CD4-positive, alpha-beta T cell treated with Interleukin-6 for 4 hours (primary cell): ENCODE measurements at regions not wholly inside any gene's neighbourhood (a gene's known extent, or its start where the extent isn't known, plus 50 kb on each side); places are given as distances from the start of the nearest gene placed in this dataset.

Experiments used
- DNase-seq: peaks from one replicate; pipeline ENCODE4 v3.0.0-alpha.2; 2020; ENCODE audit warnings: mixed read lengths

DNA sequence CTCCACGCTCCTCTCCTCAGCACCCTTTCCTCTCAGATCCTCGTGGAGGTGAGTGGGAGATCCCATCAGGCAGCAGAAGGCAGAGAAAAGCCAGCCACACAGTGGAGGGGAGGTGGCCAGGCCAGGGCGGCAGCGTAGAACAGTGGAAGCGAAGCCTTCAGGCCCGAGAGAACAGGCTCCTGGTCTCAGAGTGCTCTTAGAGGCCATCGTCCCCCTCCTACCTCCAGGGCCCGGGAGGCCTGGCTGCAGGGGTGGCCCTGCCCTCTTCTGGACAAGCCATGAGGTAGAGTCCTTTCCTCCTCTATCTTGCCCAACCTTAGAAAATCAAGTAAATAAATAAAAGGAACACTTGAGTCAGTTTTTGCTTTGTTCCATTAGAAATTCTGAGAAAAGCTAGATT, 202.0 kb downstream of the KATNAL1 start:
- no peak for DNase-seq

- no peak for DNase-seq
Measured at GRCh38 chr13:30103161-30103840, 204.1 kb downstream of the KATNAL1 start.

- no peak for DNase-seq
Measured at GRCh38 chr13:30100226-30100625, 207.1 kb downstream of the KATNAL1 start.

- no peak for DNase-seq
Measured at GRCh38 chr13:30097701-30098100, 209.7 kb downstream of the KATNAL1 start.

DNA sequence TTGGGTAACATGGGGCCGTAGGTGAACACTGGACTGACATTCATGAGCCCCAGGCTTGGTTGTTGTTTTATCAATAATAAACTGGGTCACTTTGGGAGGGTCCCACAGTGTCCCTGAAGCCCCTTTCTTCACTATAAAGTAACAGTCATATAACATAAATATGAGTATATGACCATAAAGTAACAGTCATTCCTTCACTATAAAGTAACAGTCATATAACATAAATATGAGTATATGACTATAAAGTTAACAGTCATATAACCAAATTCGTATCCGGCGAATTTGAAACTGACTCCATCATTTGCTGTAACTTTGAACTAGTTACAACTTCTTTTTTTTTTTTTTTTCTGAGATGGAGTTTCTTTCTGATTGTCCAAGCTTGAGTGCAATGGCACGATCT, 210.3 kb downstream of the KATNAL1 start:
- no peak for DNase-seq

DNA sequence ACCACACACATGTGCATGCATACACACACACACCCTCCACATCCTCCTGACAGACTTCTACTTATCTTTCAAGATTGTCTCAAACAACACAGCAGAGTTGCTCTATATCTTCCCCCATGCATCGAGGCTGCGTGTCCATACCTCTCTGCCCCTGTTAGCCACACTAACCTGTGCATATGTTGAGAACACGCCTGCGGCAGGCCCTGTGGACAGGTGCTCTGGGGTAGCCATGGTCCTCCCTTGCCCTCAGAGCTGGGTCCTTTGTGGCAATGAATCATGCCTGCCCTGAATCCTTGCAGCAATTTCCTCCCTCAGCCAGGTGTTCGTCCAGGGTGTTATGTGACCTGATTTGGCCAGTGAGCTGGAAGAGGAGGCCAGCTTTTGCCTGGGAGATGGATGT, 213.3 kb downstream of the KATNAL1 start:
- DNase-seq: no peak

GRCh38 chr13:30093236-30093635, 214.1 kb downstream of the KATNAL1 start:
- DNase-seq: no peak

- DNase-seq: no peak
Measured at GRCh38 chr13:30091691-30092090, 215.7 kb downstream of the KATNAL1 start.

DNA sequence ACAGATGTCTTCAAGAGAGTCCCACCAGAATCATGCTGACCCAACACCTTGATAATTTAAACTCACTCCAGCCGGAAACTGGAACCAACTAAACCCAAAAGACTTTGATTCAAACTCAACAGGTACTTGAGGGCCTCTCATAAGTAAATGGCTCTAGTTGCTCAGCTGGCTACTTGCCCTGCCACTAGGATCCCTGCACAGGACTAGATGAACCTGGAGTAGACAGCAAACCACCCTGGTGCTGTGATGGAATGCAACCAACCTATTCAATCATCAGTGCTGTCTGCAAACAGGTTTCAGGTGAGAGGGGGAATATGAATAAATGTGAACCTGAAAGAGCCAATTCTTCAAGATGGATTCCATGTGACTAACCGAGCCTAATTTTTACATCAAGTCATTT, 216.3 kb downstream of the KATNAL1 start:
- no peak for DNase-seq

DNA sequence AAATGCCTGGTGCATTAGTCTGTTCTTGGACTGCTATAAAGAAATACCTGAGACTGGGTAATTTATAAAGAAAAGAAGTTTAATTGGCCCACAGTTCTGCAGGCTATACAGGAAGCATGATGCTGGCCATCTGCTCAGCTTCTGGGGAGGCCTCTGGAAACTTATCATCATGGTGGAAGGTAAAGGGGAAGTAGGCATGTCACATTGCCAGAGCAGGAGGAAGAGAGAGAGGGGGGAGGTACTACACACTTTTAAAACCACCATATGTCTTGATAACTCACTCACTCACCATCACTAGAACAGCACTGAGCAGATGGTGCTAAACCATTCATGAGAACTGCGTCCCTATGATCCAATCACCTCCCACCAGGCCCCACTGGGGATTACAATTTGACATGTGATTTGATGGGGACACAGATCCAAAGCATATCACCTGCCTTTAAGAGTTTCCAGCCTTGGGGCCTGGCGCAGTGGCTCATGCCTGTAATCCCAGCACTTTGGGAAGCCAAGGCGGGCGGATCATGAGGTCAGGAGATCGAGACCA, 219.0 kb downstream of the KATNAL1 start:
- DNase-seq: no peak

GRCh38 chr13:30085087-30085486, 222.3 kb downstream of the KATNAL1 start:
- DNase-seq: no peak

DNA sequence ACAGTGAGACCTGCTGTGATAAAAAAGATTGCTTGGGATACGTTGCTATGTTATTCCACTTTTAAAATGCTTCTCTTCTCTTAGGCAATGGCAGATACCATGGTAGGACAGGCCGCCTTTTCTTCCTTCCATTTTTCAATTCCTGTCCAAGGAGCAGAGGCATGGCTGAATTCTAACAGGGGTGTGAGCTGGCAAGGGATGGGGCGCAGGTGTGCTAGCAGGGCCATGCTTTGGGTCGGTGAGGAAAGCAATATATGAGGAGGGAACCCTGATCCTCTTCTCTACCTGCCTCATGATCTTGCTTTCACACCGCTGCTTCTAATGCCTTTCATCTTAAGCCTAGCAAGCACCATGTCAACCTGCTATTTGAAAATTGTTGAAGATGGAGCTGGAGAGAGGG, 225.0 kb downstream of the KATNAL1 start:
- no peak for DNase-seq

DNA sequence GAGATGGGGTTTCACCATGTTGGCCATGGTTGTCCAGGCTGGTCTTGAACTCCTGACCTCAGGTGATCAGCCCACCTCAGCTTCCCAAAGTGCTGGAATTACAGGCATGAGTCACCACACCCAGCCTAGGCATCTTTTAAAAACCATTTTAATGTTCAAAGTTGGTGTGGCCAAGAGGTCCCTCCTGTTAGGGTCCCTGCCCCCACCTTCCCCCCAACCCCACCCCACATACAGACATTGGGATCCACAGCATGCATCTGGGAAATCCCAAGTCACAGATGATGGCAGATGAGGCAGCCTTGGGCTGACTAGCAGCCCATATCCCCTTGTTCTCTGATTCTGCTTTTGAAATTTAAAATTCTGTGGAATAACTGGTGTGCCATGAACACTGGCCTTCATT, 226.0 kb downstream of the KATNAL1 start:
- DNase-seq: no peak

DNA sequence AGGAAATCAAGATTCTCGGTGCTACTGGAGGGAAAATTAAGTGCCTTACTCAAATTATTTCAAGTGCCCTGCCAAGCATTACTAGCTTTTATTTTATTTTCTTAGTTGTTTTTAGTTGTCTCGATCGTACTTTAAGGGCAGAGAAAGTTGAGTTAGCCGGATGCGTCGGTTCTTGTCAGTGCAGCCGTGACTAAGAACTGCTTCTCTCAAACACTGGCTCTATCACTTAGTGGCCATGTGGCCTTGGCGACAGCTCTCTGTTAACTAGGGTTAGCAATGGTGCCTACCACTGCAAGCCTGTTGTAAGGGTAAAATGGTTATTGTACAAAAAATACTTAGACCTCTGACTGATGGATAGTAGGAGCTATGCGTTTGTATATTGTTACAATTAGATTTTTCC, 227.8 kb downstream of the KATNAL1 start:
- no peak for DNase-seq

GRCh38 chr13:30078059-30078458, 227.6 kb upstream of the UBL3 start:
- no peak for DNase-seq

DNA sequence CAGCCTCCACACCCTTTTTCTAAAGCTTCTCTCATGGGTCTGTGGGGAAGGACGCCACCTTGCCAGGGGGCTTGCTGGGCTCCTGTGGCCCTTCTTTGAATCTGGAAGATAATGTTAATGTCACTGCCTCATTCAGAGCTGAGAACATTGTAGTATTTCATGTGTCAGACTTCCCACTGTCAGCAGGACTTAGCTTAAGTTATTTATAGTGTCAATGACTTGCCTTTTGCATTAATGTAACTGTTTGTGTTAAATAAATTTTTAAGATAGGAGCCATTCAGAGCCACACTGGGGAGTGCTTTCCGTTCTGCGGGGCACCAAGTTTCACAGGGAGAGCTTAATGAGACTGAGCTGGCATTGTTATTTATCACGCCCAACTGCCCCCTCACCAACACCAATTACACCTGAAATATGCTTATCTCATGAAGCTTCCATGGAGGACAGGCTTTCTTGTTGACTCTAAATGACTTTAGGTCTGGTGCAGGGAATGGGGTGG, 226.9 kb upstream of the UBL3 start:
- no peak for DNase-seq

DNA sequence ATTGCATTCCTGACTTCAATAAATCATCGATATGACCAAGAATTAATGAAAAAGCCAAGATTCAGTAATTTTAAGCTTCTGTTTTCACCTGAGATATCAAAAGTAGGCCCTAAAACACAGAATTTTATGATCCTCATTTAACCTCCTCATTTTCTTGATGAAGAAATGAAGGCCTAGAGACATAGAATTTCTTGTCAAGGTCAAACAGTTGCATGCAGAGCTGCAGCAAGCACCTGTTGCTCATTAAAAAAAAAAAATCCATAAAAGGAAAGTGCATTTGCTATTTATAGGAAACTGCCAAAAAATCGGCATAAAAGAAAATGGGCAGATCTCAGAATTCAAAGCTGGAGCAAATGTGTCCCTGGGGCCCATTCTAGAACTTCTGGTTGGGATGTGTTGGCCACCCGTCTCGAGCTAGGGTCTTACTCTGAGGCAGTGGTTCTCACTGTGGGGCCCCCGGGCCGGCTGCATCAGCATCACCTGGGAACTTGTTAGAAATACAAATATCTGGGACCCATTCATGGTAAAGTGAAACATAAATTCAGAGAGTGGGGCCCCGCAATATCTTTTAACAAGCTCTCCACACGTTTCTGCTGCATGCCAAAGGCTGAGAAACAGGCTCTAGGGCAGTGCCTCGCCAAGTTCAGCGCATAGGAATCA, 224.7 kb upstream of the UBL3 start:
- DNase-seq: no peak

GRCh38 chr13:30074431-30074830, 224.0 kb upstream of the UBL3 start:
- no peak for DNase-seq

GRCh38 chr13:30072818-30073186, 222.4 kb upstream of the UBL3 start:
- no peak for DNase-seq

- DNase-seq: no peak
Measured at GRCh38 chr13:30071969-30072817, 221.8 kb upstream of the UBL3 start.

DNA sequence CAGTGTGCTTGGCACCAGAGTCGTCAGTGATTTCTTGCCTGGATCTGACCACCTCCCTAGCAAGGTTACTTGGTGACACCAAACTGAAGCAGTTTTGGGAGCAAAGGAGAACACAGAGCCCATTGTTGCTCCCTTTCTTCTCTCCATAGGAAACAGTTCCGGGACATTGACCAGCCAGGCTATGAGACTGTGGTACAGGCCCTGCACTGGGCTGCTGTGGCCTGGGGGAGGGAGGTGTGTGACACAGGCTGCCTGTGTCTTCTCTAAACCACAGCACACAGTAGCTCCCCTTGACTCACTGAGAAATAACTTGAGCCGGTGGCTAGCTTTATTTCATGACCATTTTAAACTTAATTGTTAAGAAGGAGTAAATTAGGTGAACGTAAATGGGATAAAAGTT, 214.8 kb upstream of the UBL3 start:
- no peak for DNase-seq

GRCh38 chr13:30063892-30064291, 213.5 kb upstream of the UBL3 start:
- DNase-seq: no peak

DNA sequence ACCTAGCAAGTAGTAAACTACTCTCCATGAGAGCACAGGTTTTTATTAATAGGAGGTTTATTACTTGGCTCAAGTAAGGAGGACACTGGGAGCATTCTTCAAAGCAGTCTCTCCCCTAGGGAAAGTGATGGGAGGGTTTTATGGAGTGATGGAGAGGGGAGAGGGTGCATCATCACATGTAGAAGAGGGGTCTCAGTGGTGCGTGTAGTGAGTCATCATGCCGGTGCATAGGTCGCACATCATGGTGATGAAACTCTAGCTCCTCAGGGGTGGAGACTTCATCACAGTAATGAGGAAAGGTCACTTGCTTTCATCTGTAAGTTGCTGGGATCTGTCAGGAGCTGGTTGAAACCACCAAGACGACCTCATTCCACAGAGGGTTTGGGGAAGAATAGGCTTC, 210.8 kb upstream of the UBL3 start:
- DNase-seq: no peak

DNA sequence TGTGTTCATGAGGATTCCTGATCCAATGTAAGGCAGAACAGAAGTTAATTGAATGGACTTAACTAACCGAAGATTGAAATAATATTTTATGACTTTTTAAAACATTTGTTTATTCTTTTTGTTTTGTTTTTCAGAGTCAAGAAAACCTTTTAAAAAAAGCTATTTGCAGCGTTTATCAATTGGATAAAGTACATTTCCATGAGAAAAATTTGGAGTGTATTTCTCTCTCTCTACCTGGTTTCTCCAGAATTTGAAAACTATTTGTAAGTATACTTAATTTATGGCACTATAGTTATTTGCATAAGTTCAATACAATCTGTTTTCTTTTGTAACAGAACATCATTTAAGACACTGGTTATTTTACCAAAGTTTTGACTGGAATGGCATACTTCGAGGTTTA, 208.0 kb upstream of the UBL3 start:
- no peak for DNase-seq
